Kidney (tissue), 13 donors: ENCODE measurements at regions not wholly inside any gene's neighbourhood (a gene's known extent, or its start where the extent isn't known, plus 50 kb on each side); places are given as distances from the start of the nearest gene placed in this dataset.

Experiments used
- DNase-seq, 5 donors: peaks; one replicate each; pipeline ENCODE4 v3.0.0-alpha.2; 2013 to 2020
- FAIRE-seq: peaks from 2 replicates; lab custom pipeline; 2012; peaks lifted over from hg19 to GRCh38; lab: Jason Lieb, UNC
- H3K27ac ChIP-seq, 2 donors: one replicate each; pipeline ENCODE4 v1.7.0; 2013; ENCODE audit warnings: low read depth in 2 of 2, low read length in 2 of 2, inconsistent platforms in 1 of 2
- H3K27me3 ChIP-seq: one replicate; pipeline ENCODE4 v1.7.1; 2013; ENCODE audit warnings: low read length, inconsistent platforms; ENCODE audit not compliant: control insufficient read depth, insufficient read depth
- H3K36me3 ChIP-seq, 3 donors: one replicate each; pipeline versions ENCODE4 v1.7.0 to v1.7.1; 2013; ENCODE audit warnings: low read length in 3 of 3, control low read depth in 1 of 3, inconsistent platforms in 1 of 3; ENCODE audit not compliant: insufficient read depth in 3 of 3, control insufficient read depth in 2 of 3
- H3K4me1 ChIP-seq, 3 donors: one replicate each; pipeline versions ENCODE4 v1.7.0 to v1.7.1; 2013; ENCODE audit warnings: low read length in 3 of 3, inconsistent platforms in 1 of 3, low read depth in 1 of 3; ENCODE audit not compliant: control insufficient read depth in 2 of 3, insufficient read depth in 2 of 3
- H3K4me3 ChIP-seq, 3 donors: one replicate each; pipeline versions ENCODE4 v1.7.0 to v1.8.1; 2013; ENCODE audit warnings: low read length in 3 of 3, control low read depth in 1 of 3, inconsistent platforms in 1 of 3
- H3K9ac ChIP-seq, 3 donors: one replicate each; pipeline versions ENCODE4 v1.7.0 to v1.7.1; 2013; ENCODE audit warnings: low read length in 3 of 3, control low read depth in 1 of 3, inconsistent platforms in 1 of 3
- H3K9me3 ChIP-seq, 3 donors: one replicate each; pipeline versions ENCODE4 v1.7.0 to v1.7.1; 2013; ENCODE audit warnings: low read length in 3 of 3, control low read depth in 1 of 3, inconsistent platforms in 1 of 3; ENCODE audit not compliant: control insufficient read depth in 2 of 3, insufficient read depth in 1 of 3
- CTCF ChIP-seq: IDR thresholded peaks from 3 replicates; pipeline ENCODE4 v1.5.1; 2012; ENCODE audit warnings: mild to moderate bottlenecking, moderate library complexity, borderline replicate concordance; ENCODE audit not compliant: insufficient read depth; ENCODE audit errors: extremely low read depth
- intact Hi-C: fragments of 100-400 bp; cut with DNase I; formaldehyde crosslinking; loops from one replicate; pipeline ENCODE4 v1.11.1; 2022
- donor health status: control.
- donor health status: control.
- donor health status: control.
- donor health status: control.
- donor health status: control.
- donor health status: DM: yes; HTN: yes; CAD: no.
- donor health status: Normal renal cell carcinoma (clear cell type).

GRCh38 chr10:44014644-44015250, 366.1 kb upstream of the ZNF32 start:
- no peak overlapping the region for H3K9ac ChIP-seq
- no peaks in the 10 kb centered on the region for H3K36me3 ChIP-seq
- no peak overlapping the region for H3K4me3 ChIP-seq
- no peaks in the 10 kb centered on the region for H3K27me3 ChIP-seq
- peaks cover 0 to 6% (median 0%) of the 10 kb centered on the region in 3 donors for H3K9me3 ChIP-seq
- intact Hi-C loops, result no loop called here
- FAIRE-seq (no peak), DNase-seq (no peak)
- H3K4me1 ChIP-seq, result peaks cover 0 to 5% (median 0%) of the 10 kb centered on the region in 3 donors
- H3K27ac ChIP-seq, result no peak overlapping the region
- TF ChIP-seq CTCF, result no peak

GRCh38 chr10:44013981-44014380, 365.3 kb upstream of the ZNF32 start:
- H3K27me3 ChIP-seq, result no peaks in the 10 kb centered on the region
- H3K27ac ChIP-seq, result no peak overlapping the region
- H3K4me1 ChIP-seq, result peaks cover 0 to 5% (median 0%) of the 10 kb centered on the region in 3 donors
- no peaks in the 10 kb centered on the region for H3K36me3 ChIP-seq
- H3K9ac ChIP-seq, result no peak overlapping the region
- H3K4me3 ChIP-seq, result no peak overlapping the region
- H3K9me3 ChIP-seq, result peaks cover 0 to under 1% (median 0%) of the 10 kb centered on the region in 3 donors
- no peak for TF ChIP-seq CTCF
- intact Hi-C loops, result no loop called here
- FAIRE-seq (no peak), DNase-seq (no peak)

- Histone ChIP-seq H3K4me1 (peaks cover 0 to 5% (median 4%) of the 10 kb centered on the region in 3 donors), H3K27me3 (no peaks in the 10 kb centered on the region), H3K9ac (no peak overlapping the region), H3K4me3 (no peak overlapping the region), H3K36me3 (no peaks in the 10 kb centered on the region), H3K9me3 (no peaks in the 10 kb centered on the region), H3K27ac (no peak overlapping the region)
- no peak for FAIRE-seq
- DNase-seq, result no peak
- intact Hi-C loops, result no loop called here
- no peak for TF ChIP-seq CTCF
These were observed 364.2 kb upstream of the ZNF32 start for GRCh38 chr10:44012921-44013320.

GRCh38 chr10:44011603-44011981, 362.9 kb upstream of the ZNF32 start:
- Histone ChIP-seq H3K4me3 (no peak overlapping the region), H3K27me3 (no peaks in the 10 kb centered on the region), H3K36me3 (no peaks in the 10 kb centered on the region), H3K9ac (no peak overlapping the region), H3K9me3 (no peaks in the 10 kb centered on the region), H3K27ac (no peak overlapping the region), H3K4me1 (peaks cover 0 to 5% (median 4%) of the 10 kb centered on the region in 3 donors)
- FAIRE-seq (no peak), DNase-seq (no peak)
- intact Hi-C loops, result no loop called here
- TF ChIP-seq CTCF, result no peak
